ENCODE measurements at regions not wholly inside any gene's neighbourhood (a gene's known extent, or its start where the extent isn't known, plus 50 kb on each side); places are given as distances from the start of the nearest gene placed in this dataset.

GRCh38 chr18:44341759-44342158 lies 338.9 kb upstream of the SETBP1 start:
- WGBS (ENCODE audit: insufficient coverage), result 80% methylated on average over 1 of the region's 1 CpG
- Mint-ChIP-seq H3K9me3 (peaks cover 6 to 16% of the 10 kb centered on the region in 2 donors), H3K36me3 (peaks cover 36% of the 10 kb centered on the region), H3K27me3 (ENCODE audit: low read depth in 2 of 2) (no peaks in the 10 kb centered on the region), H3K27ac (no peak overlapping the region), H3K4me3 (no peak overlapping the region), H3K4me1 (no peaks in the 10 kb centered on the region)
- Histone ChIP-seq H3K36me3 (ENCODE audit: control insufficient read depth, insufficient read depth, low read length) (no peaks in the 10 kb centered on the region), H3K4me1 (ENCODE audit: control insufficient read depth, insufficient read depth, low read length) (no peaks in the 10 kb centered on the region), H3K27ac (ENCODE audit: low read length) (no peak overlapping the region), H3K9me3 (ENCODE audit: control insufficient read depth, insufficient read depth, low read length) (no peaks in the 10 kb centered on the region), H3K27me3 (ENCODE audit: control insufficient read depth, insufficient read depth, low read length) (no peaks in the 10 kb centered on the region), H3K4me3 (ENCODE audit: low read length) (no peak overlapping the region)
- DNase-seq (no peak), ATAC-seq (no peak)
- TF ChIP-seq, protein P1, sequence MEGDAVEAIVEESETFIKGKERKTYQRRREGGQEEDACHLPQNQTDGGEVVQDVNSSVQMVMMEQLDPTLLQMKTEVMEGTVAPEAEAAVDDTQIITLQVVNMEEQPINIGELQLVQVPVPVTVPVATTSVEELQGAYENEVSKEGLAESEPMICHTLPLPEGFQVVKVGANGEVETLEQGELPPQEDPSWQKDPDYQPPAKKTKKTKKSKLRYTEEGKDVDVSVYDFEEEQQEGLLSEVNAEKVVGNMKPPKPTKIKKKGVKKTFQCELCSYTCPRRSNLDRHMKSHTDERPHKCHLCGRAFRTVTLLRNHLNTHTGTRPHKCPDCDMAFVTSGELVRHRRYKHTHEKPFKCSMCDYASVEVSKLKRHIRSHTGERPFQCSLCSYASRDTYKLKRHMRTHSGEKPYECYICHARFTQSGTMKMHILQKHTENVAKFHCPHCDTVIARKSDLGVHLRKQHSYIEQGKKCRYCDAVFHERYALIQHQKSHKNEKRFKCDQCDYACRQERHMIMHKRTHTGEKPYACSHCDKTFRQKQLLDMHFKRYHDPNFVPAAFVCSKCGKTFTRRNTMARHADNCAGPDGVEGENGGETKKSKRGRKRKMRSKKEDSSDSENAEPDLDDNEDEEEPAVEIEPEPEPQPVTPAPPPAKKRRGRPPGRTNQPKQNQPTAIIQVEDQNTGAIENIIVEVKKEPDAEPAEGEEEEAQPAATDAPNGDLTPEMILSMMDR (IDR thresholded peaks at IDR 0.05), result no peak
- intact Hi-C loops (cut with micrococcal nuclease), result no loop called here

DNA sequence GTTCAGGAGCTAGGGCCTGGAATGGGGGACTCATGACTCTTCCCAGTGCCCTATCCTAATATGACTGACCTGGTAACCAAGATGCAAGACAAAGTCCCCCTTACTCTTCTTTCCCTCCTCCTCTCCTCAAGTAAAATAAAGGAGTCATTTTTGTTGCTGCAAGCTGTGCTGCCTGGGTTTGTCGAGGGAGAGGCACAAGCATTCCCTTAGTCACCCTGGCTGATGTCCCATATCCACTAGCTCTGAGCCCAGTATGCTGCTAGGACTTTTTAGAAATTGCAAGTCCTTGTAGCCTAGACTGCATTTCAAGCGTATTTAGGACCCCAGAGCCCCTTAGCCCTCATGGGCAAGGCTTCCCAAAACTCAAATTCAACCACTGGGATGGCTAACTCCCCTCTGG lies 338.5 kb upstream of the SETBP1 start:
- Histone ChIP-seq H3K4me3 (ENCODE audit: low read length) (no peak overlapping the region), H3K27ac (ENCODE audit: low read length) (no peak overlapping the region), H3K27me3 (ENCODE audit: control insufficient read depth, insufficient read depth, low read length) (no peaks in the 10 kb centered on the region), H3K36me3 (ENCODE audit: control insufficient read depth, insufficient read depth, low read length) (no peaks in the 10 kb centered on the region), H3K4me1 (ENCODE audit: control insufficient read depth, insufficient read depth, low read length) (no peaks in the 10 kb centered on the region), H3K9me3 (ENCODE audit: control insufficient read depth, insufficient read depth, low read length) (no peaks in the 10 kb centered on the region)
- Mint-ChIP-seq H3K4me3 (no peak overlapping the region), H3K4me1 (no peaks in the 10 kb centered on the region), H3K27ac (no peak overlapping the region), H3K36me3 (peaks cover 33% of the 10 kb centered on the region), H3K27me3 (ENCODE audit: low read depth in 2 of 2) (no peaks in the 10 kb centered on the region), H3K9me3 (peaks cover 6 to 16% of the 10 kb centered on the region in 2 donors)
- WGBS (ENCODE audit: insufficient coverage), result 73% methylated on average over 2 of the region's 2 CpGs
- intact Hi-C loops (cut with micrococcal nuclease), result no loop called here
- no peak for DNase-seq
- TF ChIP-seq, protein P1 (IDR thresholded peaks at IDR 0.05), result no peak
- no peak for ATAC-seq

- H3K4me3 Mint-ChIP-seq, result no peak overlapping the region
Measured at GRCh38 chr18:44342946-44343345, 337.7 kb upstream of the SETBP1 start.

GRCh38 chr18:44343570-44343969 lies 337.1 kb upstream of the SETBP1 start:
- Mint-ChIP-seq H3K27ac (no peak overlapping the region), H3K36me3 (peaks cover 20% of the 10 kb centered on the region)
- intact Hi-C loops (cut with micrococcal nuclease), result no loop called here

More at GRCh38 chr18:44342946-44343345, 337.7 kb upstream of the SETBP1 start:
- Histone ChIP-seq H3K27me3 (ENCODE audit: control insufficient read depth, insufficient read depth, low read length) (no peaks in the 10 kb centered on the region), H3K4me1 (ENCODE audit: control insufficient read depth, insufficient read depth, low read length) (no peaks in the 10 kb centered on the region), H3K9me3 (ENCODE audit: control insufficient read depth, insufficient read depth, low read length) (no peaks in the 10 kb centered on the region), H3K4me3 (ENCODE audit: low read length) (no peak overlapping the region), H3K36me3 (ENCODE audit: control insufficient read depth, insufficient read depth, low read length) (no peaks in the 10 kb centered on the region), H3K27ac (ENCODE audit: low read length) (no peak overlapping the region)
- Mint-ChIP-seq H3K9me3 (peaks cover 6 to 11% of the 10 kb centered on the region in 2 donors), H3K27ac (no peak overlapping the region), H3K36me3 (peaks cover 26% of the 10 kb centered on the region), H3K4me1 (no peaks in the 10 kb centered on the region), H3K27me3 (ENCODE audit: low read depth in 2 of 2) (no peaks in the 10 kb centered on the region)
- WGBS (ENCODE audit: insufficient coverage), result 80% methylated on average over 2 of the region's 2 CpGs
- TF ChIP-seq, protein P1 (IDR thresholded peaks at IDR 0.05), result no peak
- no peak for DNase-seq
- no peak for ATAC-seq
- intact Hi-C loops (cut with micrococcal nuclease), result no loop called here

More at GRCh38 chr18:44343570-44343969, 337.1 kb upstream of the SETBP1 start:
- Histone ChIP-seq H3K27ac (ENCODE audit: low read length) (no peak overlapping the region), H3K4me3 (ENCODE audit: low read length) (no peak overlapping the region), H3K4me1 (ENCODE audit: control insufficient read depth, insufficient read depth, low read length) (no peaks in the 10 kb centered on the region), H3K27me3 (ENCODE audit: control insufficient read depth, insufficient read depth, low read length) (no peaks in the 10 kb centered on the region), H3K36me3 (ENCODE audit: control insufficient read depth, insufficient read depth, low read length) (no peaks in the 10 kb centered on the region), H3K9me3 (ENCODE audit: control insufficient read depth, insufficient read depth, low read length) (no peaks in the 10 kb centered on the region)
- Mint-ChIP-seq H3K27me3 (ENCODE audit: low read depth in 2 of 2) (no peaks in the 10 kb centered on the region), H3K4me1 (no peaks in the 10 kb centered on the region), H3K4me3 (no peak overlapping the region), H3K9me3 (peaks cover under 1 to 5% of the 10 kb centered on the region in 2 donors)
- TF ChIP-seq, protein P1 (IDR thresholded peaks at IDR 0.05), result no peak
- DNase-seq, result no peak
- ATAC-seq, result no peak

Data from natural killer cell (primary cell).